ENCODE measurements at regions not wholly inside any gene's neighbourhood (a gene's known extent, or its start where the extent isn't known, plus 50 kb on each side); places are given as distances from the start of the nearest gene placed in this dataset.
"Not testable (repeated sequence)": the region's sequence is repeated elsewhere in the genome, so short reads cannot be mapped to it uniquely, and the experiment has no call there.

DNA sequence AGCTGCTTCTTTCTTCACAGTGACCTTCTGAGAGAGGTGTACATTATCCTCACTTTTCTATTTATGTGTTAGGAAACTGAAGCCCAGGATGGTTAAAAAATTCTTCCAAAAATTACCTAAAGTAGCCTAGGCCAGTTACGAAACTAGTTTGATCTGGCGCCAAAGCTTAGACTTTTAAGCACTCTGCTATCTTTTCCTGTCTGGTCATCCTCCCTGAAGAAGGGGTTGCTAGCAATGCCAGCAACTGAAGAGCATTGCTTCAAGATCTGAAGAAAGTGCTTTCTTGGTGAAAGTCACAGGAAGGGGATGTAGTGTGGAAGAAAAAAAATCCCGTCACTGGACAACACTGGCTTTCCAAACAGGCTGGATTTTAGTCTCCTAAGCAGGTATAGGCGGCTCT lies 618.8 kb upstream of the GRM7 start:
- no peak for DNase-seq

DNA sequence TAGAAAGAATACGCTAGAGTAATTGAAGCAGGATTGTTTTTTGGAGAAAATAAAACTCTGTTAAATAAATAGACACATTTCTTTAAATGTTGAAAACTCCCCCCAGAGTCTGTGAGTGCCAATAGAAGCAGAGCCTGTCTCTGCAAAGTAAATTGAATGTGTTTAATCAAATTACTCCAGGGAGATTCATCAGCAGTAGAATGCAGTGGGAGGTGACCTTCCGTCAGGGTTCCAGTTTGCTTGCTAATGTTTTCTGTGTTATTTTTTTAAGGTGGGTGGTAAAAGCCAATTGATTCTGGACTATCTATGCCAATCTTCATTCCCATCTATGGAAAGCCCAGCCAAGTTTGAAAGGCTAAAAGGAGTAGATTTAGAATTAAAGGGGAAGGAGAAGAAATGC lies 612.4 kb upstream of the GRM7 start:
- no peak for DNase-seq

DNA sequence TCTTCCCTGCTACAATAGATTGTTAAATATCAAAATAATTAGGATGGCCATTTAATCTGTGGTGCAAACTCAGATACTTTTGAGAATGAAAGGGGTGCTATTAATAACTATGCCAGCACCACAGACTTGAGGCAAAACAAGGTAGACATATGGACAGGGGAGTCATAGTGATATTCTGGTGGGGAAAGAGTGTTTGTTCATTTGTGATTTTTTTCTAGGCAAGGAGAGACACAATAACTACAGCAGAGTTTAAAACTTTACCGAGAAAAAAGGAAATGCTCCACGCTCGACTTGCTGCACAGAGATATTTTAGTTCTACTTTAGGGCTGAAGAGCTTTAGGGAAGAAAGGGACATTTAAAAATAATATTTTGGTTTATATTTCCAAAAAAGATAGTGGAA lies 611.2 kb upstream of the GRM7 start:
- no peak for DNase-seq

DNA sequence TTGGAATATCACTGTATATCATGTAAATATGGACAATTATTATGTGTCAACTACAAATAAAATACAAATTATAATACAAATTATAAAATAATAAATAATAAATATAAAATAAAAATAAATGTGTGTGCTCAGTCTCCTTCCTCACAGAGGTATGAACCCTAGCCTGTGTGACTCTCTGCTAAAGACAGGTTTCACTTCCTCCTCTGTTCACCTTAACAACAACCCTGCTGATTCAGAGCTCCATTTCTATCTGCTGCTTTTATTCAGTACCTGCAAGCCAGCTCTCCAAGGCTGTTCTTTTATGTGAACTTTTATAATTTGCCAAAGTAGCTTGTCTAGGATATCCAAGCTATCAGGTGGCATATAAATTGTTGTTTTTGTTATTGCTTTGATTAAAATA lies 610.7 kb upstream of the GRM7 start:
- no peak for DNase-seq

DNA sequence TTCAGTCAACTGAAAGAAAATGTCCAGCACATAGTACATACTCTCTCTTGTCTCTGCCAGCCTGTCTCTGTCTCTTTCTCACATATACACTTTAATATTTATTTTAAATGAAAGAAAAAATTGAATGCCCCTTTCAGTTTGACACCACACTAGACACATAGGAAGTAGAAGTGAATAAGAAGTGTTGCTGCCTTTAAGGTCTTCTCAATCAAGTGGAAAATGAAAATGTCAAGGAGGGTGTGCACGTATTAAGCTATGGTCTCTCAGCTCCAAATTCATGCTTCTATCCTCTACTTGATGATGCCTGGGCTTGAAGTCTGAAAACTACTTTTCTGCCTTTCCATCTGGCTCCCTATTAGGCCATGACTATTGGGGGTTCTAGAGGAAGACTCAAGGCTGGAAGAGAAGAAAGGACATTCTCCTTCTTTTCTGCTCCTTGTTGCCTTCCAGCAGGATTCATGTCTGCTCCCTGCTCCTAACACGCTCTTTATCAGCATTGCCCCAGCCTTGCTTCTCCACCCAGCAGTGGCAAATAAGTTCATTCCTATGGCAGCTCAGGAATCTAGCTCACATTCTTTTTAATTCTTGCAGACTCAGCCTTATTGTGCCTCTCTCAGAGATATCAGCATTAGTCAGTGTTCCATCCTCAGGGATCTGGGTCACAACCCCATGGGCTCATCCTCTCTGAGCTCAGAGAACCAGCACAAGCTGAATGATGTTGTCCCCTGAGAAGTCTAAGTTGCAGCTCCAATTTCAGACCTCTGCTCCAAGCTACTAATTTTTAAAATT lies 609.1 kb upstream of the GRM7 start:
- no peak for DNase-seq

DNA sequence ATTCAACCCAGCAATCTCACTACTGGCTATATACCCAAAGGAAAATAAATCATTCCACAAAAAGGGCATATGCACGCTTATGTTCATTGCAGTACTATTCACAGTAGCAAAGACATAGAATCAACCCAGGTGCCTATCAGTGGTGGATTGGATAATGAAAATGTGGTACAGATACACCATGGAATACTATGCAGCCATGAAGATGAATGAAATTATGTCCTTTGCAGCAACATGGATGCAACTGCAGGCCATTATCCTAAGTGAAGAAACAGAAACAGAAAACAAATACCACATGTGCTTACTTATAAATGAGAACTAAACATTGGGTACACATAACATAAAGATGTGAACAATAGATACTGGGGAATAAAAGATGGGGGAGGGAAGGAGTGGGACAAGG lies 606.4 kb upstream of the GRM7 start:
- DNase-seq: no peak

DNA sequence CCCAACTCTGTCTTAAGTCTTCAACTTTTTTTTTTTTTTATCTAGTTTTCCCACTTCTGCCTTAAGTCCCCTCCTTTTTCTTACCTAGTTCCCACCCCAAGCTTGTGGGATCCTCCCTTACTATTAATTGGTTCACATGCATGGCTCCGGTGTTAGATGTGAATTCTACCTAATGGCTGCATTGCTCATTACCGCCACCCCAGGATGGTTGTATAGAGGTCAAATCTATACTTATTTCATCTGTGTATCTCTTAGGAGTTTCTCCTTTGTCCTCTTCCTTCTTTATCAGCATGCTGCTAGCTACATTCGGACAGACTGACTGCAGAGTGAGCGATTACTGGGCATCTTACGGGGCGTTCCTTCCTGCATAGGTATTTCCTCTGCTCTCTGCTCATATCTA lies 605.7 kb upstream of the GRM7 start:
- no peak for DNase-seq

DNA sequence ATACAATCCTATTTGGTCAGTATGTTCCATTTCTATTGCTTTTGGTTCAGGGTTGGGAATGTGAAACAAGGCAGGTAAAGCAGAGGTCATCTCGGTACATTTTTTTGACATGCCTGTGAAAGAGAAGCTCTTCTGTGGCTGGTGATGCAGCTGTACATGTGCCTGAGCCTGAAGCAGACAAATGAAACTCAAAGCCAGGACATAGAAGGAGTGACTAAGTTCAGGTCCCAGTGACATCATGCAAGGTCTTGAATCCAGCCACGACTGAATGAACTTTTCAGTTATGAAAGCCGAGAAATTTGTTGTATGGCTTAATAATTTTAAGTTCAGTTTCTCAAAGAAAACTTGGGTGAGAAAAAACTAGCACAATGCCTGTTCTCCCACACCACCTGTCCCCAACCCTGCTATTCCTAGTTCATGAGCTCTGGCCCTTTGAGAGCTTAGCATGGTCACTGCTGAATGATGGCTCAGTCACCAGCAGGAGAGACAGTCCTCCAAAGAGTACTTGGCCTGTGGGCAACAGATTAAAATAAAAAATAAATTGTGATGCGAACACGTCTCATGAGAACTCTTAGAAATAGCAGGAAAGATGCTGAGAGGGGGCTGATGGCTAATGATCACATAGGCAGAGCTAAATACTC lies 600.2 kb upstream of the GRM7 start:
- no peak for DNase-seq

DNA sequence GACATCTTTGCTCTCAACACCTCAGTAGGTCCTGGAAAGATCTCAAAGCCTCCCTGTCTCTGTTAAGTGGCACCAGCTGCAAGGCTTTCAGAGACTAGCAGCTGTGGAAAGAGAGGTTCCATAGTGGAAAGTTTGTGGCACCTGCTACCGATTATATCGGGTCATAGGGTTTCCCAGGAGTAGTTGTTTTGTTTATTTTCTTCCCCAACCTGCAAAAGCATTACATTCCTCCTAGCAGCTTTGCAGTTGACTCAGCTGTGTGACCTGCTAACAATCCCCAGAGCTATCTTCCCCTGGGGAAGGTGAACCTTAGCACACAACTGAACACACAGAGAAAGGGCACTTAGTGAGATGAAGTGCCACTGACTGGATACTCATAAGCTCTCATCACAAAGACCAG lies 598.9 kb upstream of the GRM7 start:
- no peak for DNase-seq

DNA sequence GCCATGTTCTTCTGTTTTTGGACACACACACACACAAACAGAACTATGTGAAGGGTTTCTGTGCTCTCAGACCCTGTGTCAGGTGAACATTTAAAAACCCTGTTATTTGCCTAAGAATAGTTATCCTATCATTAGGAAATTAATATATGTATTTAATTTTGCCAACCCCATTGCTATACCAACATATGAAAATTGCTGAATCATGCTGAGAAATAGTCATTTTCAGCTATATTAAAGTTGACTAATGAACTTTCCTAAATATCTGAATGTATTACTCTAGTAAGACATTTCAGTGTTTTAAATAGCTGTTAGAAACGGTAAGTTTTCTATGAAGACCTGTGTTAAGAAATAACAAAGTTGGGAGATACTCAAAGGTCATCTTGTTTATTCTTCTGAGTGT lies 596.9 kb upstream of the GRM7 start:
- no peak for DNase-seq

DNA sequence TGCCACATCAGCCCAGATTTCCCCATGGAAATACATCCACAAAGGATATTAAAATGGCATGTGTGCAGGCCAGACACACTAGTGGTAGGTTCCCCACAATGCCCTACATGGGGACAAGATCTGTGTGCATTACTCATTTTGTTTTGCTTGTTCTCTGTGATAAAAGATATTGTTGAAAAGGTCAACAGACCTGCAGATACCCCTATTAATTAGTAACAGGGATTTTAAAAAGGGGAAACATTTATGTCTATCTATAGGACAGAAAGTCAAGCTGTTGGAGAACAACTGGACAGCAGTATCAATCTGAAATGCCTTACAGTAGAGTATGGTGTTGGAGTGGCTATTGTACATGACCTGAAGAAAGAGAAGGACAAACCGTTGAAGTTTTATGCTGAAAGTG lies 596.0 kb upstream of the GRM7 start:
- DNase-seq: no peak

DNA sequence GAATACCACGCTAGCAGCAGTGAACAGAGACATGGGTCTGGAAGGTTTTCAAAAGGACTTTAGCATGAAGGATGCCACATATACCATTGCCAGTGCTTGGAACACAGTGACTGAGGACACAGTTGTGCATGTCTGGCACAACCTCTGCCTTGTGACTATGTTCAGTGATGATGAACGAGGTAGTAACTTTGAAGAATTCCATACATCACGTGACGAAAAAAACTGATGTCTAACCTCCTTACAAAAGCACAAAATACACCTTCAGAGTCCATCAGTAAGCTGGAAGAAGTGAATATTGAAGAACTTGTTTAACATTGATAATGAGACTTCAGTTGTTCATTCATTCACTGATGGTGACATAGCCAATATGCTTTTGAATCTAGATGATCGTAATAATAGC lies 594.8 kb upstream of the GRM7 start:
- DNase-seq: no peak

DNA sequence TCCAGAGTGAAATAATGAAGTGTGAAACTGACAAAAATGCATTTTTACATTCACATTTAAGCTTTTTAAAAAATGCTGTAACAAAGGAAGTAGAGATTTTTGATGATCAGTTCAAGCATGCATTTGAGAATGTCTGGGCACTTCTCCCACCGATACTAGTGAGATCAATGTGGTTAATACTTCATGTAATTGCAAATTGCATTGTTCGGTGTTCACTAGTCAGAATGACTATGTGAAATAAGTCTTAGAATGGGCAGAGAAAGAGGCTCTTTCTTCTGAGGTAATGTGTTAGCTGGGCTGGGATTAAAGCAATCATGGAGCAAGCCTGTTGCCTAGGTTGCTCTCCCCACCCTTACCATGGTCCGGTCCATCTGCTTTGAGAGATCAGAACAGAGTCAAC lies 587.0 kb upstream of the GRM7 start:
- no peak for DNase-seq

DNA sequence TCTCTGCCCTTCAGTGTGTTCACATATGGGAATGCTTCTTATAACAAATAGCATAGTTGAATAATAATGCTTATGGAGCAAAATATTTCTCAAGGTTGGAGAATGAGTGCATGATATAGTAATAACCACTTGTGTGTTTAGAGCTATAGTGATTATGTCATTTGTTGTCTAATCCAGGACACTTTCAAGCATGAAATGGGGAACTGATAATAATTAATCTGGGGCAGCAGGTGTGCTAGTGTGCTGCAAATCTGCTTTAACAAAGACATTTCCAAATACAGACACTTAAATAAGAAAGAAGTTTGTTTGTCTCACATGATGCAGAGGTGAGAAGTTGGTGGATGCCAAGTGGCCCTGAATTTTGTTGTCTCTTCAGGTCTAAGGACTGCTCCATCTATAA lies 579.3 kb upstream of the GRM7 start:
- DNase-seq: no peak

DNA sequence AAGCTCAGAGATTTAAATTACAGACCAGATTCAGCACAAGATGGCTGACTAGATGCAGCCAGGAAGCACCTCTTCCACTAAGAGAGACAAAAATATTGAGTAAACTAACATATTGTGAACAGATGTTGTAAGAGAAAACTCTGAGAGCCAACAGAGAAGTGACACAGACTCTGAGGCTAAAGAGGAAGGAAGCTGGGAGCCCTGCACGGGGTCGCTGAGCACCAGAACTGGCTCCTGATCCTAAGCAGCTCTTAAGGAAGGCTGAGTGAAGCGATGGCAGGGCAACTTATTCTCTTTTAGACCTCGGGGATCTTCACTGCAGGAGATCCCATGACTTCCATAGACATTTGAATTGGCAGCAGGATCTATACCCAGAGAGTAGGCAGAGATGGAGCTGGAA lies 578.0 kb upstream of the GRM7 start:
- DNase-seq: no peak

DNA sequence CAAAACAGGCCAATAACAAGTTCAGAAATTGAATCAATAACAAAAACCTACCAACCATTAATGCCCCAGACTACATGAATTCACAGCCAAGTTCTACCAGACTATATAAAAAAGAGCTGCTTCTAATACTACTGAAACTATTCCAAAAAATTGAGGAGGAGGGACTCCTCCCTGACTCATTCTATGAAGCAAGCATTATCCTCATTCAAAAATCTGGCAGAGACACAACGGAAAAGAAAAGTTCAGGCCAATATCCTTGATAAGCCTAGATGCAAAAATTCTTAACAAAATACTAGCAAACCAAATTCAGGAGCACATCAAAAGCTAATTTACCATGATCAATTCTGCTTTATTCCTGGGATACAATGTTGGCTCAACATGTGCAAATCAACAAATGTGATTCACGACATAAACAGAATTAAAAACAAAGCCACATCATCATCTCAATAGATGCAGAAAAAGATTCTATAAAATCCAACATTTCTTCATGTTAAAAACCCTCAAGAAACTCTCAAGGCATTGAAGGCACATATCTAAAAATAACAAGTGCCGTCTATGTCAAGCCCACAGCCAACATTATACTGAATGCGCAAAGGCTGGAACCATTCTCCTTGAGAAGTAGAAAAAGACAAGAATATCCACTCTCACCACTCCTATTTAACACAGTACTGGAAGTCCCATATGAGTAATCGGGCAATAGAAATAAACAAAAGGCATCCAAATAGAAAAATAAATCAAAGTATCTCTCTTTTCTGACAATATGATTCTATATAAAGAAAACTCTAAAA lies 573.6 kb upstream of the GRM7 start:
- DNase-seq: no peak

DNA sequence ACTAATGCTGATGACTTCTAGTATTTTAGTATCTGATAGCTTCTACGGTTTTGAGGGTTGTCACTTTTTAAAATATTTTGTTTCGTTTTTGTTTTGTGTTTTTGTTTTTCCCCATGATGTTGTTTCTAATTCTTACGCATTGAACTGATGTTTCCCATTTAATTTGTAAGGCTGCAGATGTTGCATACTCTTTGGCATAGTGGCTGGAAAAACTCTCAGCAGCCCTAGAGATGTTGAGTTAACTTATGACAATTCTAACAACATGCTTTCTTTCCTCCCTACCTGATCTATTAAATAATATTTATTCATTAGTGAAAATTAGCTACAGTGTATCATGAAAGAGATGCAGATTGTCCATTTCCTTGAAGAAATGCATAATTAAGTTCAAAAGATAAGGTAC lies 559.3 kb upstream of the GRM7 start:
- DNase-seq: no peak

DNA sequence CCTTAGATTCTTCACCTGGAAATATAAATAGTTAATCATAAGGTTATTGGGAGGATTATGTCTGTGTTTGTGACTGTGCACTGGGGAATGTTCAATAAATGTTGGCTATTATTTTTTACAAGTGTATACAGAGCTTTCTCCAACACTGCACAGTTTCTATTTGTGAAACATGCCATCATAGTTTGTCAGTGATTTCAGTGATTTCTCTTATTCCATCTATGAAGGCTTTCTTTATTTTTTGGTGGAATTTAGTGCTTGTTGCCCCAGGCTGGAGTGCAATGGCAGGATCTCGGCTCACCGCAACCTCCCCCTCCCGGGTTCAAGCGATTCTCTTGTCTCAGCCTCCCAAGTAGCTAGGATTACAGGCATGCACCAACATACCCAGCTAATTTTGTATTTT lies 545.0 kb upstream of the GRM7 start:
- no peak for DNase-seq

DNA sequence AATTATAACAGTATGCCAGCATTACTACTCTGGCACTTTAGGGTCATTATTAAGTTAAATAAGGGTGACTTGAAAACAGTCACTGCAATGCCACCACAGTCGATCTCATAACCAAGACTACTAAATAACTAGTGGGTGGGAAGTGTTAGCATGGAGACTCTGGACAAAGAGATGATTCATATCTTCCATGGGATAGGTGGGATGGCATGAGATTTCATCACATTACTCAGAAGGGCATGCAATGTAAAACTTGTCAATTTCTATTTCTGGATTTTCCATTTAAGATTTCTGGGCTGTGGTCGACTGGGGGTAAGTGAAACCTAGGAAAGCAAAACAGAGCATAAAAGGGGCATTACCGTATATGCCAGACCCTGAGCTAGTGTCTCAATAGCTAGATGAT lies 538.9 kb upstream of the GRM7 start:
- DNase-seq: no peak

DNA sequence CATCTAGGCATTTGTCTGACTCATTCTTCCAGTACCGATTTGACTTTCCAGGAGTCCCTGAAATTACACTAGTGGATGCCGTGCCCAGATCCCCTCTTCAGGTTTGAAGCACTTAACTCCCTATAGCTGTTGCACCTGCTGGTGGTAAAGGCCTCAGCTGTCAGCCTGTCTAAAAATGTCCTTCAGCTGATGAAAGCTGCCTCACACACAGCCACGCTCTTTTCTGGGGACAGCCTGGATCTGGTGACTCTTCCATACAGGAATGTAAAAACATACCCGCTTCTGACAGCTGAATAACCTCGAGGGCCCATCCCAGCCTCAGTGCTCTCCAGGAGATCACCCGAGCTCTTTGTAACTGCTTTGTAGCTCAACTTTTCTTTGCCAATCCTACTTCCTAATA lies 534.1 kb upstream of the GRM7 start:
- DNase-seq: no peak

DNA sequence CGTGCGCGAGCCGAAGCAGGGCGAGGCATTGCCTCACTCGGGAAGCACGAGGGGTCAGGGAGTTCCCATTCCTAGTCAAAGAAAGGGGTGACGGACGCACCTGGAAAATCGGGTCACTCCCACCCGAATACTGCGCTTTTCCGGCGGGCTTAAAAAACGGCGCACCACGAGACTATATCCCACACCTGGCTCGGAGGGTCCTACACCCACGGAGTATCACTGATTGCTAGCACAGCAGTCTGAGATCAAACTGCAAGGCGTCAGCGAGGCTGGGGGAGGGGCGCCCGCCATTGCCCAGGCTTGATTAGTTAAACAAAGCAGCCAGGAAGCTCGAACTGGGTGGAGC lies 520.0 kb upstream of the GRM7 start:
- DNase-seq: not testable (repeated sequence)

DNA sequence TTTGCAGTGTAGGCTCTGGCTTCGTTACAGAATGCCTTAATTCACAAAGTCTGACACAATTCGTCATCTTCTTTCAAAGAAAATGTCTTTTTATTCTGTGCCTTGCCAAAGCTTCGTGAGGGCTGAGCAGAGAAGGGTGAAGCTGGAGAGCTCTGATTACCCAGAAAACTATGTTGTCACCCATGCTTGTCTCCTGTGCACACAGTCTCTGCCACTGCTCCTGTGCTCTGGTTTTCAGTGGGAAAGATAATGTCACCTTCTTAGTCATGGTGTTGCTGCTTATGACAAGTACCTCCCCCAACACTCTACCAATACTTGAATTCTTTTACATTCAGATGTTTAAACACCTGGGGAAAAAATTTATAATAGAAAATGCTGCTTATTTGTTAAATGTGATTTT lies 509.2 kb upstream of the GRM7 start:
- no peak for DNase-seq

DNA sequence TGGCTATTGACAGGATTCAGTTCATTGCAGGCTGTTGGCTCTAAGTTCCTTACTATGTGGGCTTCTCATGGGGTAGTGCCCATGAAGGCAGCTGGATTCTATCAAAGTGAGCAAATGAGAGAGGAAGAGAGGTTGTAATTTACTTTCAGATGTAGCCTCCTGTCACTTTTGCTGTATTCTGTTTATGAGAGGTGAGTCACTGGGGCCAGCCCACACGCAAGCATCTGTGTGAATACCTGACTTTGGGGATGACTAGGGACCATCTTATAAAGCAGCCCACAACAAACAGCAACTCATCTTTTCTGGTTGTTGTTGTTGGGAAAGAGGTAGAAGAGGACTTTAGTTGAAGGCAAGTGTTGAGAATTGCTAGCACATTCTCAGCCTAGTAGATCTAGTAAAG lies 506.3 kb upstream of the GRM7 start:
- DNase-seq: no peak

DNA sequence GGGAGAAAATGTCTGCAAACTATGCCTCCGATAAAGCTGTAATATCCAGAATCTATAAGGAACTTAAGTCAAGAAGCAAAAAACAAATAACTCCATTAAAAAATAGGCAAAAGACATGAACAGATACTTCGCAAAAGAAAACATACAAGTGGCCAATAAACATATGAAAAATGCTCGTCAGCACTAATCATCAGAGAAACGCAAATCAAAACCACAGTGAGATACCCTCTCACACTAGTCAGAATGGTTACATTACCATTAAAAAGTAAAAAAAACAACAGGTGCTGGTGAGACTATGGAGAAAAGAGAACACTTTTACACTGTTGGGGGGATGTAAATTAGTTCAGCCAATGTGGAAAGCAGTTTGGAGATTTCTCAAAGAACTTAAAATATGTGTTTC lies 498.5 kb upstream of the GRM7 start:
- DNase-seq: no peak
